ENCODE measurements at regions not wholly inside any gene's neighbourhood (a gene's known extent, or its start where the extent isn't known, plus 50 kb on each side); places are given as distances from the start of the nearest gene placed in this dataset.

DNA sequence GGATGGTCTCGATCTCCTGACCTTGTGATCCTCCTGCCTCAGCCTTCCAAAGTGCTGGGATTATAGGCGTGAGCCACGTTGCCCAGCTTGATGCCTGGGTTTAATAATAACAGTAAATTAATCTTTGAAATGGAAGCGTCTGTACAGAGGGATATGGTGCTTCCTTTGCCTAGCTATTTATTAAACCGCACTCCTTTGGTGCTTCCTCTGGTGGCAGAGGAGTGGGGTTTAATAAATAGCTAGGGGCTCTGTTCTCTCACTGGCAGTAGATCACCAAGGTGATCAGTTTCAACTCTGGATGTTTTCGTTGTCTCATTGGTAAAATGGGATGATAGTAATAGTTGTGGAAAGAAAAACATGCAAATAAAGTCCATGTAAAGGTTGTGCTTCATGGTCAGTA, 1122.5 kb upstream of the WWC1 start:
- no peak for DNase-seq (ENCODE audit: low read depth)
- FAIRE-seq, result no peak
- no peak overlapping the region for H3K4me3 ChIP-seq (ENCODE audit: low read depth, low read length)
- no peaks in the 10 kb centered on the region for H3K27me3 ChIP-seq (ENCODE audit: control insufficient read depth, insufficient read depth, low read length)
- H3K36me3 ChIP-seq (ENCODE audit: control insufficient read depth, insufficient read depth, low read length), result no peaks in the 10 kb centered on the region
- TF ChIP-seq, protein P1, sequence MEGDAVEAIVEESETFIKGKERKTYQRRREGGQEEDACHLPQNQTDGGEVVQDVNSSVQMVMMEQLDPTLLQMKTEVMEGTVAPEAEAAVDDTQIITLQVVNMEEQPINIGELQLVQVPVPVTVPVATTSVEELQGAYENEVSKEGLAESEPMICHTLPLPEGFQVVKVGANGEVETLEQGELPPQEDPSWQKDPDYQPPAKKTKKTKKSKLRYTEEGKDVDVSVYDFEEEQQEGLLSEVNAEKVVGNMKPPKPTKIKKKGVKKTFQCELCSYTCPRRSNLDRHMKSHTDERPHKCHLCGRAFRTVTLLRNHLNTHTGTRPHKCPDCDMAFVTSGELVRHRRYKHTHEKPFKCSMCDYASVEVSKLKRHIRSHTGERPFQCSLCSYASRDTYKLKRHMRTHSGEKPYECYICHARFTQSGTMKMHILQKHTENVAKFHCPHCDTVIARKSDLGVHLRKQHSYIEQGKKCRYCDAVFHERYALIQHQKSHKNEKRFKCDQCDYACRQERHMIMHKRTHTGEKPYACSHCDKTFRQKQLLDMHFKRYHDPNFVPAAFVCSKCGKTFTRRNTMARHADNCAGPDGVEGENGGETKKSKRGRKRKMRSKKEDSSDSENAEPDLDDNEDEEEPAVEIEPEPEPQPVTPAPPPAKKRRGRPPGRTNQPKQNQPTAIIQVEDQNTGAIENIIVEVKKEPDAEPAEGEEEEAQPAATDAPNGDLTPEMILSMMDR (IDR thresholded peaks at IDR 0.05; ENCODE audit: insufficient read depth, low read length, severe bottlenecking), result no peak

DNA sequence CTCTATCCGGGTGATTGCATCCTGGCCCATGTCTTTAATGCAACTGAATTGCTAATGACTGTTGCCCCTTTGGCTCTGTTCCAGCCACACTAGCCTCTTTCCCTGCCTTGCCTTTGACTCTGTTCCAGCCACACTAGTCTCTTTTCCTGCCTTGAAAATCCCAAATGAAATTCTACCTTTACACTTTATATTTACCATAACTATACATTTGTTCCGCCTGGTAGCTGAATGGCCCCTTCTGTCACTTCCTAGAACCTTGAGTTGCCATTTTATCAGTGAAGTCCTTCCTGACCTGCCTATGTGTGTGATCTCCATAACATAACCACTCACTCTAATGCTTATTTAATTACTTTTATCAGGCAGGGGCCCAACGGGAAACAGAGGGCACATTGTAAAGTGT, 1120.4 kb upstream of the WWC1 start:
- TF ChIP-seq, protein P1 (IDR thresholded peaks at IDR 0.05; ENCODE audit: insufficient read depth, low read length, severe bottlenecking), result no peak
- DNase-seq (ENCODE audit: low read depth), result no peak
- no peaks in the 10 kb centered on the region for H3K27me3 ChIP-seq (ENCODE audit: control insufficient read depth, insufficient read depth, low read length)
- no peak overlapping the region for H3K4me3 ChIP-seq (ENCODE audit: low read depth, low read length)
- H3K36me3 ChIP-seq (ENCODE audit: control insufficient read depth, insufficient read depth, low read length), result no peaks in the 10 kb centered on the region
- no peak for FAIRE-seq

DNA sequence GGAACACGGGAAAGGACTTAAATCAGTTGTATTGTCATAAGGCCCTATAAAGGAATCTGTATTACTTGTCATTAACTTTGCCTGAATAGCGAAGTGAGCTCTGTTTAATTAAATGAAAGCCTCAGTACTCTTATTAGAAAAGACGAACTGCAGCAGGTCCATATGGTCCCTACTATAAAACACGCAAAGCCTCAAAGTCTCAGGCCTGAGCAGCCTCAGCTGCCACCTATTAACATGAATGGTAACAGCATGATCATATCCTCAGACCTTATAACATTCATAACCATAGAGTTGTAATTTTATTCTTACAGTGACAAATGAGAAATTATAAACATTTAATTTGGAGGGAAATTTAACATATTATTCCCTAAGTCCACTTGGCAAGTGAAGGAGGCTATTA, 1113.7 kb upstream of the WWC1 start:
- TF ChIP-seq, protein P1 (IDR thresholded peaks at IDR 0.05; ENCODE audit: insufficient read depth, low read length, severe bottlenecking), result no peak
- DNase-seq (ENCODE audit: low read depth) (no peak), FAIRE-seq (no peak)
- H3K36me3 ChIP-seq (ENCODE audit: control insufficient read depth, insufficient read depth, low read length), result no peaks in the 10 kb centered on the region
- H3K27me3 ChIP-seq (ENCODE audit: control insufficient read depth, insufficient read depth, low read length), result no peaks in the 10 kb centered on the region
- no peak overlapping the region for H3K4me3 ChIP-seq (ENCODE audit: low read depth, low read length)

DNA sequence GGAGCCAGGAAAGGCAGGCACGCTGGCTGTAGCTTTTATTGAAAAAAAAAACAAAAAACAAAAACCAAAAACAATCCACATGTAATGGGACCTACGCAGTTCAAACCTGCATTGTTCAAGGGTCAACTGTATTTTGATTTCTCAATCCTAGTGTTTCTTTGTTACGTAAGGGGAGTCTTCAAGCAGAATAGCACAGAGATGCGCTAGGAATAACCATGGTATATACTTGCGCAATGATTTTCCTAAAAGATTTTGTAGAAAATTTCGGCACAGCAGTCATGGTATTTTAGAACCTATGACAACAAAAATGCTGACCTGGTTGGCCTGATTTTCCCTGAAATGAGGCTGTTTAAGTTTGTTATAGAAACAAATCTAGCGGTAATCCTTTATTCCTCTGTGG, 1110.5 kb upstream of the WWC1 start:
- FAIRE-seq (no peak), DNase-seq (ENCODE audit: low read depth) (no peak)
- TF ChIP-seq, protein P1 (IDR thresholded peaks at IDR 0.05; ENCODE audit: insufficient read depth, low read length, severe bottlenecking), result no peak
- Histone ChIP-seq H3K27me3 (ENCODE audit: control insufficient read depth, insufficient read depth, low read length) (no peaks in the 10 kb centered on the region), H3K36me3 (ENCODE audit: control insufficient read depth, insufficient read depth, low read length) (no peaks in the 10 kb centered on the region), H3K4me3 (ENCODE audit: low read depth, low read length) (no peak overlapping the region)

DNA sequence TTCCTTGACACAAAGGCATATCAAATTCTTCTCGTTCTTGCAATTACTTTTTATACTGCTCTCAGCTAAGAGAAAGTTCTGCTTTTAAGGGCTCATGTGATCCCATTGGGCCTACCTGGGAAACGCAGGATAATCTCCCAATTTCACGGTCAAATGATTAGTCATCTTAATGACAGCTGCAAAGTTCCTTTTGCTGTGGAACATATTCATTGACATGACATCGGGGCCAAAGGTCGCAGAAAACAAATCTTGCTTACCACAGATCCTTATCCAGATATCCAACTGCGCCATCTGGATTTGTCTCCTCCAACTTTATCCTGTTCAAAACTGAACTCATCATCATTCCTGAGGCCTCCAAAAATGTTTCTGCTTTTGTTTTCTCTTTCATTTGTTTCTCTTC, 1085.6 kb upstream of the WWC1 start:
- TF ChIP-seq, protein P1 (IDR thresholded peaks at IDR 0.05; ENCODE audit: insufficient read depth, low read length, severe bottlenecking), result no peak
- no peaks in the 10 kb centered on the region for H3K27me3 ChIP-seq (ENCODE audit: control insufficient read depth, insufficient read depth, low read length)
- H3K4me3 ChIP-seq (ENCODE audit: low read depth, low read length), result no peak overlapping the region
- DNase-seq (ENCODE audit: low read depth) (no peak), FAIRE-seq (no peak)
- no peaks in the 10 kb centered on the region for H3K36me3 ChIP-seq (ENCODE audit: control insufficient read depth, insufficient read depth, low read length)

DNA sequence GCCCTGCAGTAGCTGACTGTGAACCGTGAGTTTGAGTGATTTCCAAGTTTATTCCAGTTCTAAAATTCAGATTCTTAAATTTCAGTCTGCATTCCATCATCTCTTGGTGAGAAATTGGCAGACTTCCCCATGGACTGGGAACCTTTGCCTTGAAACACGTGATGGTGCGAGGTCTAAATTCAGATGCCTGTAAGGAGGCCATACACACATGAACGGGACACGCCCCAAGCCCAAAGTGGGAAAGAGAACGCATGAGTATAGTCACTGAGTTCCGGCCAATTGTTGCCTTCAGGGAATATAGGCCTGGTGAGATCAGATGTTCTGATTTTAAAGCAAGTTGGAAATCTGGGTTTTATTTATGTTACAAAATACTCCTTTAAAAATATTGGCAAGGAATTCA, 1084.4 kb upstream of the WWC1 start:
- TF ChIP-seq, protein P1 (IDR thresholded peaks at IDR 0.05; ENCODE audit: insufficient read depth, low read length, severe bottlenecking), result no peak
- no peak for FAIRE-seq

More for the DNA sequence above, 1084.4 kb upstream of the WWC1 start:
- H3K27me3 ChIP-seq (ENCODE audit: control insufficient read depth, insufficient read depth, low read length), result no peaks in the 10 kb centered on the region
- H3K36me3 ChIP-seq (ENCODE audit: control insufficient read depth, insufficient read depth, low read length), result no peaks in the 10 kb centered on the region
- H3K4me3 ChIP-seq (ENCODE audit: low read depth, low read length), result no peak overlapping the region
- DNase-seq (ENCODE audit: low read depth), result no peak

Data from bronchial epithelial cell (primary cell).